ENCODE measurements at regions not wholly inside any gene's neighbourhood (a gene's known extent, or its start where the extent isn't known, plus 50 kb on each side); places are given as distances from the start of the nearest gene placed in this dataset.
A peak's percentile ranks its signal among the peaks of the same experiment; 100 is the strongest.
"Not testable (repeated sequence)": the region's sequence is repeated elsewhere in the genome, so short reads cannot be mapped to it uniquely, and the experiment has no call there.

- no peak for FAIRE-seq
- DNase-seq (ENCODE audit: low spot score): no peak
These were observed 490.5 kb upstream of the PFKP start for GRCh38 chr10:2576892-2577291.

GRCh38 chr10:2575460-2575859 is 491.9 kb upstream of the PFKP start:
- no peak for FAIRE-seq
- no peak for DNase-seq (ENCODE audit: low spot score)

GRCh38 chr10:2572611-2573010 is 494.7 kb upstream of the PFKP start:
- FAIRE-seq: no peak

GRCh38 chr10:2556883-2557282 is 510.5 kb upstream of the PFKP start:
- FAIRE-seq (no peak), DNase-seq (ENCODE audit: low spot score) (no peak)

More at GRCh38 chr10:2572611-2573010, 494.7 kb upstream of the PFKP start:
- DNase-seq (ENCODE audit: low spot score): no peak

GRCh38 chr10:2548071-2548470 is 519.3 kb upstream of the PFKP start:
- FAIRE-seq (no peak), DNase-seq (ENCODE audit: low spot score) (no peak)

GRCh38 chr10:2547606-2548005 is 519.7 kb upstream of the PFKP start:
- no peak for FAIRE-seq
- no peak for DNase-seq (ENCODE audit: low spot score)

- FAIRE-seq; DNase-seq (ENCODE audit: low spot score): not testable (repeated sequence)
These were observed 520.5 kb upstream of the PFKP start for GRCh38 chr10:2546894-2547293.

GRCh38 chr10:2543974-2544373 is 523.4 kb upstream of the PFKP start:
- no peak for FAIRE-seq
- no peak for DNase-seq (ENCODE audit: low spot score)

- FAIRE-seq: no peak
- DNase-seq (ENCODE audit: low spot score): no peak
These were observed 524.0 kb upstream of the PFKP start for GRCh38 chr10:2543142-2543886.

GRCh38 chr10:2541176-2541575 is 526.2 kb upstream of the PFKP start:
- FAIRE-seq (no peak), DNase-seq (ENCODE audit: low spot score) (no peak)

- FAIRE-seq: no peak
- no peak for DNase-seq (ENCODE audit: low spot score)
These were observed 537.4 kb upstream of the PFKP start for GRCh38 chr10:2529945-2530344.

GRCh38 chr10:2525781-2526180 is 541.6 kb upstream of the PFKP start:
- FAIRE-seq: no peak

GRCh38 chr10:2519139-2519538 is 548.2 kb upstream of the PFKP start:
- FAIRE-seq: no peak
- no peak for DNase-seq (ENCODE audit: low spot score)

More at GRCh38 chr10:2525781-2526180, 541.6 kb upstream of the PFKP start:
- DNase-seq (ENCODE audit: low spot score): no peak

- DNase-seq (ENCODE audit: low spot score) (peak; percentile 28), FAIRE-seq (no peak)
These were observed 558.2 kb upstream of the PFKP start for GRCh38 chr10:2509081-2509531.

GRCh38 chr10:2501366-2501940 is 565.9 kb upstream of the PFKP start:
- DNase-seq (ENCODE audit: low spot score): peak; percentile 10
- not testable (repeated sequence) for FAIRE-seq

- DNase-seq (ENCODE audit: low spot score): no peak
- FAIRE-seq: no peak
These were observed 572.9 kb upstream of the PFKP start for GRCh38 chr10:2494399-2494798.

- no peak for DNase-seq (ENCODE audit: low spot score)
- no peak for FAIRE-seq
These were observed 578.8 kb upstream of the PFKP start for GRCh38 chr10:2488446-2489005.

- FAIRE-seq: no peak
- DNase-seq (ENCODE audit: low spot score): no peak
These were observed 579.4 kb upstream of the PFKP start for GRCh38 chr10:2487921-2488320.

GRCh38 chr10:2478656-2479055 is 588.7 kb upstream of the PFKP start:
- no peak for FAIRE-seq

GRCh38 chr10:2476812-2477553 is 590.4 kb upstream of the PFKP start:
- no peak for FAIRE-seq
- no peak for DNase-seq (ENCODE audit: low spot score)

More at GRCh38 chr10:2478656-2479055, 588.7 kb upstream of the PFKP start:
- DNase-seq (ENCODE audit: low spot score): no peak

GRCh38 chr10:2476218-2476811 is 591.0 kb upstream of the PFKP start:
- DNase-seq (ENCODE audit: low spot score) (no peak), FAIRE-seq (no peak)

Measured in urothelium cell line (cell line).